KMS-11 (cell line): ENCODE measurements at regions not wholly inside any gene's neighbourhood (a gene's known extent, or its start where the extent isn't known, plus 50 kb on each side); places are given as distances from the start of the nearest gene placed in this dataset.

Source experiments
- H2AFZ ChIP-seq: fragments of 200-600 bp; sonication (generic); 2 replicates; pipeline ENCODE4 v1.6.1; 2016; ENCODE audit warnings: antibody characterized with exemption, mixed run types, low read depth
- H3K27ac ChIP-seq: fragments of 200-600 bp; sonication (generic); 2 replicates; pipeline ENCODE4 v1.6.1; 2016; ENCODE audit warnings: mild to moderate bottlenecking, mixed run types
- H3K27me3 ChIP-seq: fragments of 200-600 bp; sonication (generic); 2 replicates; pipeline ENCODE4 v1.6.1; 2017; ENCODE audit warnings: mild to moderate bottlenecking, low read depth, mixed run types, moderate library complexity; ENCODE audit not compliant: insufficient read depth
- H3K36me3 ChIP-seq: fragments of 200-600 bp; sonication (generic); 2 replicates; pipeline ENCODE4 v1.6.1; 2017; ENCODE audit warnings: mild to moderate bottlenecking, mixed run types; ENCODE audit not compliant: insufficient read depth
- H3K4me1 ChIP-seq: fragments of 200-600 bp; sonication (generic); 2 replicates; pipeline ENCODE4 v1.6.1; 2016; ENCODE audit warnings: mild to moderate bottlenecking, low read depth, mixed run types; ENCODE audit not compliant: poor library complexity, severe bottlenecking
- H3K4me2 ChIP-seq: fragments of 200-600 bp; sonication (generic); 2 replicates; pipeline ENCODE4 v1.7.0; 2016; ENCODE audit warnings: mild to moderate bottlenecking, mixed run types
- H3K4me3 ChIP-seq: fragments of 200-600 bp; sonication (generic); IDR thresholded peaks from 2 replicates; pipeline ENCODE4 v1.6.1; 2017; ENCODE audit warnings: low read depth, low read length, mixed read lengths; ENCODE audit not compliant: insufficient read depth
- H3K79me2 ChIP-seq: fragments of 200-600 bp; sonication (generic); 2 replicates; pipeline ENCODE4 v1.6.1; 2016; ENCODE audit warnings: low read depth, mixed run types; ENCODE audit not compliant: insufficient read depth
- H3K9ac ChIP-seq: fragments of 200-600 bp; sonication (generic); 2 replicates; pipeline ENCODE4 v1.6.1; 2016; ENCODE audit warnings: mild to moderate bottlenecking, mixed run types
- H4K20me1 ChIP-seq: fragments of 200-600 bp; sonication (generic); 2 replicates; pipeline ENCODE4 v1.6.1; 2016; ENCODE audit warnings: mild to moderate bottlenecking, mixed run types; ENCODE audit not compliant: insufficient read depth
- CTCF ChIP-seq: fragments of 200-600 bp; sonication (generic); conservative IDR thresholded peaks from 2 replicates; pipeline ENCODE4 v1.6.1; 2017; ENCODE audit warnings: low read depth, mild to moderate bottlenecking, antibody characterized with exemption, low read length, moderate library complexity, mixed read lengths

DNA sequence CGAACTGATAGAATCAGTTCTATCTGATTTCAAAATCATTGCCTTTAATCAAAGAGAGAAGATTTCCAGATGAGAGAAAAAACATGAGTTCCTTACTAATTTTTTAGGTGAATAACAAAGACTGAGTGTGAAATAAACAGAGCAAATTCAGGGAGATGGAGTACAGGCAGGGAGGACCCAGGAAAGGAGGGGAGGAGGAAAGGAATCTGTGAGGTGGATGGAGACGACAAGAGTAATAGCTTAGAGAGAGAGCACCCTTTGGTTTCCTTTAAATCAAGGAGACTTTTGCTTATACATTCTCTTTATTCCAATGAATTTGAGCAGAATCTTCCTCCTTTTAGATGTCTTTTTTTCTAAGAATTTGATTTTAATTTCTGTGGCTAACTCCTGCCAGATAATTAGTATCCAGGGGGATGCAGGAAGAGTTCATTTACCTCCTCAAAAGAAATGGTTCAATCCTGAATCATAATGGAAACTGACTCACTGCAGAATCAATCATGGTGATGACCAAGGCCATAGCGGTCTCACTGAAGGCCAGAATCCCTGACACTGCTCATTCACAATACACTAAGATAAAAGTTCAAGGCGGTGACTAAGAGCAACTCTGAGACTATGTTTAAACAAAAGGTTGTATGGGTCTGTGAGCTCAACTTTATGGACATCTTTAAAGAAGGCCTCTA lies 234.0 kb upstream of the ZC3H12C start:
- Histone ChIP-seq H4K20me1 (no peaks in the 10 kb centered on the region), H3K27me3 (no peaks in the 10 kb centered on the region), H3K79me2 (no peaks in the 10 kb centered on the region), H3K9ac (no peak overlapping the region), H3K4me2 (no peak overlapping the region), H3K4me1 (no peaks in the 10 kb centered on the region), H3K27ac (no peak overlapping the region), H3K4me3 (no peak overlapping the region), H3K36me3 (no peaks in the 10 kb centered on the region), H2AFZ (no peak overlapping the region)
- no peak for TF ChIP-seq CTCF

DNA sequence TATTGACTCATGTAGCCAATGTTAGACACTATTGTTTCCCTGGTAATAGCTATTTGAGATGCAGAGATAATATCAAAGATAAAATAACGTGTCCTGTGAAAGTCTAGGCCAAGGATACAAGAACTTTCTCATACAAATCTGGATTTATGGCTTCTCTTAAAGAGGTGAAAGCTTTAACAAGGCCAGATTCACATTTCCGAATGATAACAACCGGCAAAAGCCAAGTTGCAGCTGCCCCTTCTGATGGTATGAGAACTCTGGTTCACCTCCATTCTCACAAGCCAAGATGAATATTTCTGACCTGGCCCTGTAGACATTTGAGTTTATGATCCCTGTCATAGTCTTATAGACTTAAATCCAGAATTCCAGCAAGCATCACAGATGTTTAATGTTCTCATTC lies 230.4 kb upstream of the ZC3H12C start:
- no peak overlapping the region for H3K4me3 ChIP-seq
- no peaks in the 10 kb centered on the region for H4K20me1 ChIP-seq
- H3K36me3 ChIP-seq: no peaks in the 10 kb centered on the region
- no peak overlapping the region for H3K4me2 ChIP-seq
- H3K79me2 ChIP-seq: no peaks in the 10 kb centered on the region
- TF ChIP-seq CTCF: no peak
- no peak overlapping the region for H2AFZ ChIP-seq
- H3K4me1 ChIP-seq: no peaks in the 10 kb centered on the region
- no peak overlapping the region for H3K9ac ChIP-seq
- H3K27ac ChIP-seq: no peak overlapping the region
- H3K27me3 ChIP-seq: no peaks in the 10 kb centered on the region

DNA sequence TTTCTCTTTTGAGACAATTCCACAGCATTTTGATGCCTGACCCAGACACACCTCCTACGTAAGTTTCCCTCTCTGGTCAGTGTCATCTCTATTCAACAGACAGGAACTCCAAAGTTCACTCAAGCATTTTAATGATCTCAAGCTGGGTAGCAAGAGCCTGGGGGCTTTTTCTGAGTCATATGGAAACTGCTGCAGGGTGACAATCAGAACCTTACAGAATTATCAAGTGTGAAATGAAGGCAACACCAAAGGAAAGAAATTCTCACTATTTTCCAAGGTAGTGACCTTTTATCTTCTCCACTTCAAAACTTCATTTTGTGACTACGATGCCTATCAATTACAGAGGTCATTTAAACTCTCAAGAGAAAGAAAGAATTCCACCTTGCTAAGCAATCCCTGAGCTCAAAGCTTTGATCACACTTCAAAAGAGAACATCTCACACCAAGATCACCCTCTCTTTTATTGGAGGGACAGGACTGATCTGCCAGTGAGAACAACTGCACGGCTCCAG lies 229.0 kb upstream of the ZC3H12C start:
- Histone ChIP-seq H3K27ac (no peak overlapping the region), H3K79me2 (no peaks in the 10 kb centered on the region), H2AFZ (no peak overlapping the region), H3K4me3 (no peak overlapping the region), H4K20me1 (no peaks in the 10 kb centered on the region), H3K4me2 (no peak overlapping the region), H3K27me3 (no peaks in the 10 kb centered on the region), H3K36me3 (no peaks in the 10 kb centered on the region), H3K9ac (no peak overlapping the region), H3K4me1 (no peaks in the 10 kb centered on the region)
- no peak for TF ChIP-seq CTCF

DNA sequence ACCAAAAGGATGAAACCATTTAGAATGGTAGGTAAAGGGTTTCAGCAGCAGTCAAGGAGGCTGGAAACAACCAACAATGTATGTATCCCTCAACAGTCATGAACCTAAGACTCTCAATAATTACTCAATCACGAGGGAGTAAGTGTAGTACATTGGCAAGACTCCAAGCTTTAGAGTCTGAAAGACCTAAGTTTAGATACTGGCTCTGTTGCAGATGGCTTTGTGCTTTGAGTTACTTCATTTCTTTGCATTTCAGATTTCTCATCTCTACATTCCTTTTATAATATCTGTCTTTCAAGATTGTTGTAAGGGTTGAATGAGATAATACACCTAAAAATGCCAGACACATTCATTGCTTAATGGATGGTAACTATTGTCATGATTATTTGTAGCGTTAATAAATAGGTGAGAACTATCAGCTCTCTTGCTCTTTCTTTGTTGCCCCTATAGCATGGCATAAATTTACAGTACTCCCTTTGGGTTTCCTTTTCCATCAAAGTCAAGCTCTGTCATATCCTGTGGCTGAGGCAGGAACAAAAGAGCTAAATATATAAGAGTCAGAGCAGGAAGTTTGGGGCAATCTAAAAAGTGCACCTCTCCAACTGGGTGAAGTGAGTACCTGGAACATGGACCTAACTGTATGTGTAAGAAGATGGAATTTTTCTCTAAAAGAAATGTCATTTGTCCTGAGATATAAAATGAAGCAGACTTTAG lies 228.2 kb upstream of the ZC3H12C start:
- H3K4me2 ChIP-seq: no peak overlapping the region
- H3K79me2 ChIP-seq: no peaks in the 10 kb centered on the region
- H2AFZ ChIP-seq: no peak overlapping the region
- no peak overlapping the region for H3K4me3 ChIP-seq
- no peak for TF ChIP-seq CTCF
- H3K4me1 ChIP-seq: no peaks in the 10 kb centered on the region
- no peaks in the 10 kb centered on the region for H3K36me3 ChIP-seq
- H3K27ac ChIP-seq: no peak overlapping the region
- no peaks in the 10 kb centered on the region for H4K20me1 ChIP-seq
- no peaks in the 10 kb centered on the region for H3K27me3 ChIP-seq
- no peak overlapping the region for H3K9ac ChIP-seq
